Thyroid gland (tissue), 4 donors: ENCODE measurements at regions not wholly inside any gene's neighbourhood (a gene's known extent, or its start where the extent isn't known, plus 50 kb on each side); places are given as distances from the start of the nearest gene placed in this dataset.

Experiments
- DNase-seq, 2 donors: peaks; one replicate each; pipeline ENCODE4 v3.0.0-alpha.2; 2019
- H3K27ac ChIP-seq, 3 donors: fragments of 200-600 bp; sonication (generic); 1 replicate in 2 of 3; 2 replicates in 1 of 3; pipeline ENCODE4 v1.5.1; 2016 to 2019; ENCODE audit warnings: mild to moderate bottlenecking in 1 of 3, moderate library complexity in 1 of 3
- H3K27me3 ChIP-seq: fragments of 200-600 bp; sonication (generic); one replicate; pipeline ENCODE4 v1.5.1; 2019
- H3K36me3 ChIP-seq, 2 donors: fragments of 200-600 bp; sonication (generic); one replicate each; pipeline ENCODE4 v1.5.1; 2016 to 2019
- H3K4me1 ChIP-seq, 2 donors: fragments of 200-600 bp; sonication (generic); one replicate each; pipeline ENCODE4 v1.5.1; 2017 to 2019
- H3K4me3 ChIP-seq, 3 donors: fragments of 200-600 bp; sonication (generic); replicated peaks in 1 of 3; 1 replicate in 2 of 3; 2 replicates in 1 of 3; pipeline ENCODE4 v1.5.1; 2016; ENCODE audit warnings: mild to moderate bottlenecking in 1 of 3
- H3K9me3 ChIP-seq: fragments of 200-600 bp; sonication (generic); one replicate; pipeline ENCODE4 v1.5.1; 2017
- CTCF ChIP-seq, 6 experiments: fragments of 200-600 bp in 3 of 6; fragments of 450-650 bp in 3 of 6; sonication (generic) in 3 of 6; IDR thresholded peaks; one replicate each; pipeline ENCODE4 v1.5.1; 2016 to 2019; ENCODE audit warnings: antibody characterized with exemption in 6 of 6, mild to moderate bottlenecking in 2 of 6, inconsistent platforms in 1 of 6, moderate library complexity in 1 of 6
- POLR2A ChIP-seq, 2 donors: fragments of 450-650 bp; IDR thresholded peaks; one replicate each; pipeline ENCODE4 v1.6.1; 2017; ENCODE audit warnings: antibody characterized with exemption in 2 of 2, mild to moderate bottlenecking in 2 of 2, moderate library complexity in 1 of 2
- WGBS, 2 donors: methylation state at CpG; one replicate each; pipeline ENCODE4 v1.1.5; 2017; 5-methylcytosine and 5-hydroxymethylcytosine counted together
- intact Hi-C: fragments of 100-400 bp; cut with DNase I; formaldehyde crosslinking; loops from one replicate; pipeline ENCODE4 v1.15.1; 2023

DNA sequence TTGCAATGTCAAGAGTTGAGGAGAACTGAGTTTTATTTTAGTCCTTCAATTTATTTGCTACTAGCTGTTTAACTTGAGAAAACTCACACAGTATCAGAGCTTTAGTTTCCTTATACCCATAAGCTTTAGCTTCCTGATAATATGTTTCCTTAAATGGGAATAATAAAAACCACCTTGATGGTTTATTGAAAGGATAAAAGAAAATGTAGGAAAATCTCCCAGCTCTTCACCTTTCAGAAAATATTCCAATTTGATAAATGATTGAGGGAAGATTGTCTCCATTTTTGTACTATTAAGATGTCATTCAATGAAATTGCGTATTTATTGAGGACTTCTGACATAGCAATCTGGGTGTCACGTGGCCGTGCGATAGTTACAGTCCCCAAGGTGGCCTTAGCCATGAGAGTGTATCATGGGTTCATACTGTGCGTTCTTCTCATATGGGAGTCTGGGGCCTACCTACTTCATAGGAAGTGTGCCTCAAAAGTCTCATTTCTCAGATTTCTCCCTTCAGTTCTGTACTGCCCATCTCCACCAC is 296.3 kb upstream of the BMP2 start:
- Histone ChIP-seq H3K9me3 (no peaks in the 10 kb centered on the region), H3K4me3 (no peak overlapping the region), H3K36me3 (no peaks in the 10 kb centered on the region), H3K27ac (no peak overlapping the region), H3K4me1 (no peaks in the 10 kb centered on the region), H3K27me3 (no peaks in the 10 kb centered on the region)
- DNase-seq, result no peak
- WGBS, 2 donors, result 94 to 97% methylated on average over 5 of the region's 5 CpGs
- intact Hi-C loops, result no loop called here
- TF ChIP-seq CTCF (IDR thresholded peaks at IDR 0.05) (no peak), POLR2A (IDR thresholded peaks at IDR 0.05) (no peak)

- WGBS, 2 donors, result 63 to 64% methylated on average over 4 of the region's 4 CpGs
- H3K36me3 ChIP-seq, result no peaks in the 10 kb centered on the region
- no peak overlapping the region for H3K4me3 ChIP-seq
- no peaks in the 10 kb centered on the region for H3K4me1 ChIP-seq
- TF ChIP-seq CTCF (IDR thresholded peaks at IDR 0.05) (no peak), POLR2A (IDR thresholded peaks at IDR 0.05) (no peak)
- intact Hi-C loops, result no loop called here
- H3K27ac ChIP-seq, result no peak overlapping the region
- no peak for DNase-seq
- H3K27me3 ChIP-seq, result no peaks in the 10 kb centered on the region
- H3K9me3 ChIP-seq, result no peaks in the 10 kb centered on the region
Measured at GRCh38 chr20:6469695-6470094, 297.8 kb upstream of the BMP2 start.

DNA sequence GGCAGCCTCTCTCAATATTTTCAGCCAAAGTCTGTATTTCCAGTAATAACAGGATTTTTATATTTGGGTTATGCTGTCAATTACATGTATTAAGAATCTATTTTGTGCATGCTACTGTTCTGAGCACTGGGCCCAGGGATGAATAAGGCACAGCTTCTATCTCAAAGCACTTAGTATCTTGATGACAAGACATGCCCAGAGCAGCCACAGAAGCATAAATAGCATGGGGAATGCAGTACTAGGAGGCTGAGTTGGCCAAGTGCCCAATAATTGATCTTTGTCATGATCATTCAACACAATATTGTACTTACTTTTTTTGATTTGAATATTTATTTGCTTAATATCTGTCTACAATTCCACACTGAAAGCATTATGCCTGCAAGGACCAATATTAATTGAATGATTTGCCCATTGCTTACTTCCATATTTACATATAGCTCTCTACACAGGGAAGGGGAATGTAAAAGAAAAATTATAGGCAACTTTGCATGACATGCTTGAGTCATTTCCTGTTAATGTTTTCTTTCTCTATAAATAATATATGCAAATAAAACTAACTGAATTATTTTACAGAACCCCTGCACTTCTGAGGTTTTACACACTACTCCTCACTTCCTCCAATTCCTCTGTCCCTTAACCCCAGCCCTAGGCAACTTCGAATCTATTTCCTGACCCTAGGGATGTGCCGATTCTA is 298.9 kb upstream of the BMP2 start:
- Histone ChIP-seq H3K4me1 (no peaks in the 10 kb centered on the region), H3K9me3 (no peaks in the 10 kb centered on the region), H3K36me3 (no peaks in the 10 kb centered on the region), H3K27ac (no peak overlapping the region), H3K27me3 (no peaks in the 10 kb centered on the region), H3K4me3 (no peak overlapping the region)
- intact Hi-C loops, result no loop called here
- DNase-seq, result no peak
- TF ChIP-seq CTCF (IDR thresholded peaks at IDR 0.05) (no peak), POLR2A (IDR thresholded peaks at IDR 0.05) (no peak)
- WGBS, 2 donors, result 64 to 68% methylated on average over 2 of the region's 2 CpGs

DNA sequence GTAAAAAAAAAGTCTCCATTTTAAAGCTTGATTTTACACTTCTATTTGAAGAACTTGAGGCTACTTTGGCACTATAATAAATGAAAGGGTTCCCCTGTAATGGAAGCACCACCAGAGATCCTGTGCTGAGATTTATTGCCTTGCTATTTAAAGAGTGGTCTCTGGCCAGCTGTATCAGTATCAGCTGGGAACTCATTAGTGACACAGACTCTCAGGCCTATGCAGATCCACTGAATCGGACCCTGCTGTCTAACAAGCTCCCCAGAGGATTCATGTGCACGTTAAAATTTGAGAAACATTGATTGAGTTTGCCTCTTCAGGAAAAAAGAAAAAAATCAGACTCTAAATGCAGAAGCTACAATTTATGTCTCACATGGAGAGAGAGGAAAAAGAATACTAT is 299.9 kb upstream of the BMP2 start:
- Histone ChIP-seq H3K4me3 (no peak overlapping the region), H3K36me3 (no peaks in the 10 kb centered on the region), H3K9me3 (no peaks in the 10 kb centered on the region), H3K27ac (no peak overlapping the region), H3K4me1 (no peaks in the 10 kb centered on the region), H3K27me3 (no peaks in the 10 kb centered on the region)
- intact Hi-C loops, result no loop called here
- 54 to 65% methylated on average over 2 of the region's 2 CpGs for WGBS, 2 donors
- TF ChIP-seq POLR2A (IDR thresholded peaks at IDR 0.05) (no peak), CTCF (IDR thresholded peaks at IDR 0.05) (no peak)
- no peak for DNase-seq

DNA sequence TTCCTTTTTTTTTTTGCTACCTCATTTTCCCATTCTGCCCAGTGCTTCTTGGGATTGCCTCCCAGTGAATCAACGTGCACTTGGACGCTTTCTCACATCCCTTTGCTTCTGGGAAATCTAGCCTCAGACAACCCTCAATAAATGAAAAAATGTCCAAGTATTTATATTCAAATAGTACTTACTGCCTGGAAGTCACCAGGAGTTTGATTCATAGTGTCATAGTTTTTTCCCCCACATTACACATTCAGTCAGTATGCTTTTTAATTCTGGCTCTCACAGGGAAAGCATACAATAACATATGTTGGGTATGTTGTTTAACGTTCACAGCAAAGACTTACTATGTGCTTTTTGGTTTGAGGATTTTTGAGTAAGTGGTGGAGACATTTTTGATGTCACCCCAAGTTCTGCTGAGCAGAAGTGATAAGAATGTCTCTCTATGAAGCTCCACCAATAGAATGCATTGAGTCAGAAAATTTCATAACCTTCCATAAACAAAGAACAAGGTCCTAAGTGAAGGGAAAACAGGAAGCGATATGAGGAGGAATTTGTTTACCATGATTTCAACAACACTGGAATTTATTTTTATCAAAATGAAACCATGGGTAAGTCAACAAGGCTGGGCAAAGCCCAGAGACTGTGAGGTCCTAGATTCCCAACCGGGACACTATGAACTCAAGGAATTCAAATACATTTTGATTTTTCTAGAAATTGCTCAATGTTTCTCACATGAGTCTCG is 301.2 kb upstream of the BMP2 start:
- intact Hi-C loops, result no loop called here
- H3K27me3 ChIP-seq, result no peaks in the 10 kb centered on the region
- H3K4me3 ChIP-seq, result no peak overlapping the region
- DNase-seq, result no peak
- no peaks in the 10 kb centered on the region for H3K9me3 ChIP-seq
- no peaks in the 10 kb centered on the region for H3K36me3 ChIP-seq
- TF ChIP-seq CTCF (IDR thresholded peaks at IDR 0.05) (no peak), POLR2A (IDR thresholded peaks at IDR 0.05) (no peak)
- WGBS, 2 donors, result 88 to 90% methylated on average over 6 of the region's 6 CpGs
- no peaks in the 10 kb centered on the region for H3K4me1 ChIP-seq
- no peak overlapping the region for H3K27ac ChIP-seq
